Heart right ventricle (tissue), 16 donors: ENCODE measurements at regions not wholly inside any gene's neighbourhood (a gene's known extent, or its start where the extent isn't known, plus 50 kb on each side); places are given as distances from the start of the nearest gene placed in this dataset.

Source experiments
- ATAC-seq, 8 donors: fragments of 200-7000 bp; cut with Tn5 transposase; one replicate each; pipeline ENCODE4 v1.9.1; 2020; ENCODE audit warnings: mild to moderate bottlenecking in 8 of 8, moderate library complexity in 8 of 8, moderate number of reproducible peaks in 1 of 8
- DNase-seq, 2 donors: peaks; one replicate each; pipeline ENCODE4 v3.0.0-alpha.2; 2020
- H3K27ac ChIP-seq, 10 donors: fragments of 200-600 bp; sonication (generic) in 2 of 10; one replicate each; pipeline versions ENCODE4 v1.5.0 to v1.8.0; 2020 to 2022; ENCODE audit warnings: mild to moderate bottlenecking in 3 of 10
- H3K27me3 ChIP-seq, 7 donors: fragments of 200-600 bp; one replicate each; pipeline ENCODE4 v1.8.0; 2021 to 2022; ENCODE audit warnings: mild to moderate bottlenecking in 2 of 7
- H3K36me3 ChIP-seq, 9 donors: fragments of 200-600 bp; sonication (generic) in 1 of 9; one replicate each; pipeline versions ENCODE4 v1.5.0 to v1.8.0; 2020 to 2022; ENCODE audit warnings: mild to moderate bottlenecking in 2 of 9
- H3K4me1 ChIP-seq, 9 donors: fragments of 200-600 bp; sonication (generic) in 1 of 9; one replicate each; pipeline versions ENCODE4 v1.5.0 to v1.8.0; 2020 to 2022; ENCODE audit warnings: mild to moderate bottlenecking in 4 of 9
- H3K4me3 ChIP-seq, 10 donors: fragments of 200-600 bp; sonication (generic) in 2 of 10; one replicate each; pipeline versions ENCODE4 v1.5.0 to v1.8.0; 2020 to 2022; ENCODE audit warnings: mild to moderate bottlenecking in 7 of 10, moderate library complexity in 2 of 10
- H3K9me3 ChIP-seq, 11 donors: fragments of 200-600 bp in 10 of 11; sonication (generic) in 2 of 11; one replicate each; pipeline versions ENCODE4 v1.5.0 to v1.8.0; 2013 to 2022; ENCODE audit warnings: mild to moderate bottlenecking in 2 of 11, control low read depth in 1 of 11, moderate library complexity in 1 of 11
- CTCF ChIP-seq, 9 donors: fragments of 200-600 bp; sonication (generic) in 2 of 9; IDR thresholded peaks; one replicate each; pipeline versions ENCODE4 v1.5.0 to v1.8.0; 2021 to 2022; ENCODE audit warnings: antibody characterized with exemption in 9 of 9, mild to moderate bottlenecking in 5 of 9, moderate library complexity in 1 of 9
- WGBS, 2 donors: extraction: QIAGEN DNeasy Blood & Tissue Kit; methylation state at CpG; one replicate each; pipeline ENCODE4 v1.1.7; 2013; ENCODE audit warnings: inconsistent platforms in 1 of 2; 5-methylcytosine and 5-hydroxymethylcytosine counted together
- intact Hi-C, 10 donors: fragments of 100-400 bp; cut with DNase I; formaldehyde crosslinking; loops; one replicate each; pipeline versions ENCODE4 v1.11.1 to v1.14.2; 2022
- donor health status: Arrhythmogenic right ventricular cardiomyopathy.
- donor health status: ischemic (EF 13 %, LVEDD 7.1; RV severe dilation, severe dysfunction).
- donor health status: healthy with polysubstance abuse.
- donor health status: DM: no; HTN: yes; CAD: no.
- donor health status: DM: no; HTN: no; CAD: no.
- donor health status: ischemic (EF 25% LVEDD 6.9; RV normal size, moderate dysfunction).
- donor health status: ischemic (EF 25% LVEDD 5.7; RV mildly dilated, moderate dysfunction).
- donor health status: healthy.
- donor health status: DM: yes; HTN: yes; CAD: no.
- donor health status: Ischemic cardiomyopathy.
- donor health status: ischemic (EF 35%, LVEDD 5.7; RV mildly dilated, moderate dysfunction).
- donor health status: nonischemic (EF 11% LVEDD 7.7; RV severe dilation, severe dysfunction).
- donor health status: DM: yes; HTN: yes; CAD: no.
- donor health status: PGD.
- donor health status: ischemic (EF 29% LVEDD 5.4; RV normal size, mild dysfunction).
- donor health status: nonischemic (EF 23%, LVEDD 6.1; RV moderate dilation, normal function).

DNA sequence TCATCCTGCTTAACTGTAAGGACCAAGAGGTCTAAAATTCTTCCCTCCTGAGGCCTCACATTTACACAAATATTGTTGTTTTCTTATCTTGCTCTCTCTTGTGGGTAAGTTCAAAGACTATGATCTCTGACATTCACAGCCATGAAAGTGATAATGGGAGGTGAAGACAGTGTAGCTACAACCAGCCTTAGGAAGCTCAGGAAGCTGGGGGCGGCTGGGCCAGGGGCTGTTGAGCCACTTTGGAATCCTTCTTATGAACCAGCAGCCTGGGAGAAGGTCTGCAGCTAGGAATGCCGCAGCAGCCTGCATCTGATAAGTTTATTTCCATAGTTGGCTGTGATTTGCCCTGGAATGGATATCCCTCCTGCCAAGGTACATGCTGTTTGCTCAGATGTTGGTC lies 316.2 kb downstream of the STIM2 start:
- Histone ChIP-seq H3K4me1 (no peaks in the 10 kb centered on the region), H3K4me3 (no peak overlapping the region), H3K27me3 (no peaks in the 10 kb centered on the region), H3K9me3 (no peaks in the 10 kb centered on the region), H3K36me3 (no peaks in the 10 kb centered on the region), H3K27ac (no peak overlapping the region)
- DNase-seq: no peak
- WGBS, 2 donors: 17 to 31% methylated on average over 2 of the region's 2 CpGs
- TF ChIP-seq CTCF (IDR thresholded peaks at IDR 0.05): no peak
- intact Hi-C loops: no loop called here
- ATAC-seq: peak in 1 of 8 donors; percentile 11

DNA sequence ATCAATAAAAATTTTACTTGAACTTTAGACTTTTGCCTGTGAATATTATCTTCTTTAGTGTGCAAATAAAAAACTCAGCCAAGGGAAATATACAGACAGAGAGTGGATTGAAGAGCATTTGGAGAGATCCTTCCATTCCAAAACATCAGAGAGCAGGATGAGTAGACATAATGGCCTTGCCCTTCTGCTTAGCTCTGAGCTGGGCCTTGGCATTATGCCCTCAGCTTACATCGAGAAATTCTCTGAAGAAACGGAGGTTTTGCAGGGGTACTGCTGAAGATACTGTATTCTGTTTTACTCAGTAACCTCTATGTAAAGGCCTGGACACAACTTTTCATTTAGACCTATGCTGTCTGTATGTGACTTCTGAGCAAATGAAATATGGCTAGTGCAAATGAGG lies 317.4 kb downstream of the STIM2 start:
- WGBS, 2 donors: 44 to 46% methylated on average over 2 of the region's 2 CpGs
- H3K27ac ChIP-seq: no peak overlapping the region
- DNase-seq (no peak), ATAC-seq (no peak)
- H3K27me3 ChIP-seq: no peaks in the 10 kb centered on the region
- no peak overlapping the region for H3K4me3 ChIP-seq
- no peak for TF ChIP-seq CTCF (IDR thresholded peaks at IDR 0.05)
- no peaks in the 10 kb centered on the region for H3K4me1 ChIP-seq
- peaks cover 0 to 3% (median 0%) of the 10 kb centered on the region in 11 donors for H3K9me3 ChIP-seq
- no peaks in the 10 kb centered on the region for H3K36me3 ChIP-seq
- intact Hi-C loops: no loop called here

GRCh38 chr4:27181693-27182092 lies 321.1 kb downstream of the STIM2 start:
- H3K4me3 ChIP-seq: no peak overlapping the region

DNA sequence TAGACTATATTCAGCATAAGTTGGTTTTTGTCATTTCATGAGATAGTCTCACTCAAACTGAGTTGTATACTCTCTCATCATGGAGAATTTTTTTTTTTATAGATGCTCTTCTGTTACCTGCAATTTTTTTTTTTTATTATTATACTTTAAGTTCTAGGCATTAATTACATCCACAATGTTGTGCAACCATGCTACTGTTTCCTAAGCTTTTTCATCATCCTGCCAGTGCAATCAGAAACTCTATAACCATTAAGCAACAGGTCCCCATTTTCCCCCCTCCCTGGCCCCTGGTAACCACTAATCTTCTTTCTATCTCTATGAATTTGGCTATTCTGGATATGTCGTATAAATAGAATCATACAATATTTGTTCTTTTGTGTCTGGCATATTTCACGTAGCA lies 321.6 kb downstream of the STIM2 start:
- Histone ChIP-seq H3K36me3 (no peaks in the 10 kb centered on the region), H3K4me1 (no peaks in the 10 kb centered on the region), H3K27ac (no peak overlapping the region), H3K9me3 (peaks cover 0 to 3% (median 0%) of the 10 kb centered on the region in 11 donors), H3K4me3 (no peak overlapping the region), H3K27me3 (no peaks in the 10 kb centered on the region)
- DNase-seq (no peak), ATAC-seq (no peak)
- no peak for TF ChIP-seq CTCF (IDR thresholded peaks at IDR 0.05)
- intact Hi-C loops: no loop called here
- WGBS, 2 donors: 94 to 96% methylated on average over 2 of the region's 2 CpGs

More at GRCh38 chr4:27181693-27182092, 321.1 kb downstream of the STIM2 start:
- no peak for TF ChIP-seq CTCF (IDR thresholded peaks at IDR 0.05)
- Histone ChIP-seq H3K27me3 (no peaks in the 10 kb centered on the region), H3K4me1 (no peaks in the 10 kb centered on the region), H3K9me3 (peaks cover 0 to 3% (median 0%) of the 10 kb centered on the region in 11 donors), H3K36me3 (no peaks in the 10 kb centered on the region), H3K27ac (no peak overlapping the region)
- ATAC-seq (no peak), DNase-seq (no peak)
- intact Hi-C loops: no loop called here
- WGBS, 2 donors: 53 to 60% methylated on average over 4 of the region's 4 CpGs
